ENCODE measurements at regions not wholly inside any gene's neighbourhood (a gene's known extent, or its start where the extent isn't known, plus 50 kb on each side); places are given as distances from the start of the nearest gene placed in this dataset.

GRCh38 chr5:36755342-36755741, 121.2 kb upstream of the NIPBL start:
- DNase-seq (ENCODE audit: low read depth): no peak
- TF ChIP-seq CTCF (IDR thresholded peaks at IDR 0.05; ENCODE audit: low read depth, low read length, missing control alignments): no peak
- H3K4me3 ChIP-seq (ENCODE audit: low read depth, low read length): no peak overlapping the region

- TF ChIP-seq CTCF (IDR thresholded peaks at IDR 0.05; ENCODE audit: low read depth, low read length, missing control alignments): no peak
- no peak overlapping the region for H3K4me3 ChIP-seq (ENCODE audit: low read depth, low read length)
- DNase-seq (ENCODE audit: low read depth): no peak
Measured at GRCh38 chr5:36755920-36756488, 120.6 kb upstream of the NIPBL start.

- TF ChIP-seq CTCF (IDR thresholded peaks at IDR 0.05; ENCODE audit: low read depth, low read length, missing control alignments): no peak
- H3K4me3 ChIP-seq (ENCODE audit: low read depth, low read length): no peak overlapping the region
- no peak for DNase-seq (ENCODE audit: low read depth)
Measured at GRCh38 chr5:36756848-36757247, 119.7 kb upstream of the NIPBL start.

- DNase-seq (ENCODE audit: low read depth): no peak
- no peak overlapping the region for H3K4me3 ChIP-seq (ENCODE audit: low read depth, low read length)
- no peak for TF ChIP-seq CTCF (IDR thresholded peaks at IDR 0.05; ENCODE audit: low read depth, low read length, missing control alignments)
Measured at GRCh38 chr5:36759117-36759516, 117.5 kb upstream of the NIPBL start.

- no peak for TF ChIP-seq CTCF (IDR thresholded peaks at IDR 0.05; ENCODE audit: low read depth, low read length, missing control alignments)
- no peak overlapping the region for H3K4me3 ChIP-seq (ENCODE audit: low read depth, low read length)
- no peak for DNase-seq (ENCODE audit: low read depth)
Measured at GRCh38 chr5:36763454-36763853, 113.1 kb upstream of the NIPBL start.

GRCh38 chr5:36765876-36766275, 110.7 kb upstream of the NIPBL start:
- DNase-seq (ENCODE audit: low read depth): no peak
- H3K4me3 ChIP-seq (ENCODE audit: low read depth, low read length): no peak overlapping the region
- no peak for TF ChIP-seq CTCF (IDR thresholded peaks at IDR 0.05; ENCODE audit: low read depth, low read length, missing control alignments)

GRCh38 chr5:36766981-36767380, 109.6 kb upstream of the NIPBL start:
- no peak overlapping the region for H3K4me3 ChIP-seq (ENCODE audit: low read depth, low read length)
- TF ChIP-seq CTCF (IDR thresholded peaks at IDR 0.05; ENCODE audit: low read depth, low read length, missing control alignments): no peak
- DNase-seq (ENCODE audit: low read depth): no peak
